ENCODE measurements at regions not wholly inside any gene's neighbourhood (a gene's known extent, or its start where the extent isn't known, plus 50 kb on each side); places are given as distances from the start of the nearest gene placed in this dataset.

DNA sequence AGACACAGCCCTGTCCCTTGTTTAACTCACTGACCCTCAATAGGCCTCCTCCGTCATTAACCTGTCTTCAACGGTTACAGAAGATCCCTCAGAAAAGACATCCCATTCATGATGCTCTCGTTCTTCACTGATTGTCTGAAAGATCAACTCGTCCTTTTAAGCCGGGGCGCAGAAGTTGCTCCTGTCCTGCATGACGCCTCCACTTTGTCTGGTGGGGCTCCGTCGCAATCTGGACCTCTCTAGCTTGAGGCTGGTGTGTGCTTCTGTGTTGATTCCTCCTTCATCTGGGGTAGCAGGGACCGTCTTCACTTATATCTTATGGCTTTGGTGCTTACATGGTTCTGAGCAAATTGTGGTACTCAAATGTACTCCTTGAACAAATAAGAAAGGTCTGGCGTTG lies 766.0 kb upstream of the PCDH9 start:
- POLR2A ChIA-PET: no interaction called here
- no peak for TF ChIP-seq CTCF (IDR thresholded peaks at IDR 0.05; ENCODE audit: control extremely low read depth, extremely low read depth, low read depth, missing control alignments)
- no peak for DNase-seq (ENCODE audit: extremely low spot score)
- CTCF ChIA-PET: no interaction called here

DNA sequence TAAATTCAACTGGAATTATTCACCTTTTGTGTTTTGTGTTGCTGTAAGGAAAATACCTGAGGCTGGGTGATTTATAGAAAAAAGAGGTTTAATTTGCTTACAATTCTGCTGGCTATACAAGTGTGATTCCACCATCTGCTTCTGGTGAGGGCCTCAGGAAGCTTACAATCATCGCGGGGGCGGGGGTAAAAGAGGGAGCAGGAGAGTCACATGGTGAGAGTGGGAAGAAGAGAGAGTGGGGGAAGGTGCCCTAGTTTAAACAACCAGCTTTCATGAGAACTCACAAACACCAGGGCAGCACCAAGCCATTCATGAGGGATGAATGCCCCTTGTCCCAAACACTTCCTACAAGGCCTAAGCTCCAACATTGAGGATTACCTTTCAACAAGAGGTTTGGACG lies 760.7 kb upstream of the PCDH9 start:
- DNase-seq (ENCODE audit: extremely low spot score): no peak
- no peak for TF ChIP-seq CTCF (IDR thresholded peaks at IDR 0.05; ENCODE audit: control extremely low read depth, extremely low read depth, low read depth, missing control alignments)
- ChIA-PET CTCF (interaction anchor here (1.4 kb wide), 1 partner anchor 10 kb away, joined by 3 read pairs; no protein-coding TSS in a partner anchor), POLR2A (no interaction called here)

GRCh38 chr13:67986234-67986633 lies 756.1 kb upstream of the PCDH9 start:
- DNase-seq (ENCODE audit: extremely low spot score): no peak
- no peak for TF ChIP-seq CTCF (IDR thresholded peaks at IDR 0.05; ENCODE audit: control extremely low read depth, extremely low read depth, low read depth, missing control alignments)
- ChIA-PET CTCF (interaction anchor here (1.1 kb wide), 1 partner anchor 11 kb away, joined by 3 read pairs; no protein-coding TSS in a partner anchor), POLR2A (no interaction called here)

DNA sequence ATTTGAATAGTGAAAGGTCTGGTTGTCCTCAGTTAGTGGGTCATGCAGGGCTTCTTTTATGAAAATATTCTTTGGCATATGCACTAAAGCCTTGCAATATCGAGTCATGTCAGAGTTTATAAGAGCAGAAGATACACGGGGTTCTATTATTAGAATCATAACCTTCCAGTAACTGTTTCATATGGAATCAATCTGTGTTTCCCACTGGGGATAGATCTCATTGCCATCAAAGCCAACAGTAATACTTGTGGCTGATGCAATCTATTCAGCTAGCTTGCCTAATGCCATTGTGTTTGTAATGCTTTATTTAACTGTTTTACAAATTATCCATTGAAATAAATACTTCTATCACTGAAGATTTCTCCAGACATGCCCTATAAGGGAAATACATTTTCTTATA lies 746.9 kb upstream of the PCDH9 start:
- no peak for TF ChIP-seq CTCF (IDR thresholded peaks at IDR 0.05; ENCODE audit: control extremely low read depth, extremely low read depth, low read depth, missing control alignments)
- POLR2A ChIA-PET: no interaction called here
- no peak for DNase-seq (ENCODE audit: extremely low spot score)
- CTCF ChIA-PET: no interaction called here

GRCh38 chr13:67971291-67971690 lies 741.2 kb upstream of the PCDH9 start:
- POLR2A ChIA-PET: interaction anchor here (0.5 kb wide), 1 partner anchor 201 kb away, joined by 3 read pairs; no protein-coding TSS in a partner anchor
- CTCF ChIA-PET: interaction anchor here (0.9 kb wide), 1 partner anchor 9 kb away, joined by 3 read pairs; no protein-coding TSS in a partner anchor
- no peak for DNase-seq (ENCODE audit: extremely low spot score)
- TF ChIP-seq CTCF (IDR thresholded peaks at IDR 0.05; ENCODE audit: control extremely low read depth, extremely low read depth, low read depth, missing control alignments): no peak

DNA sequence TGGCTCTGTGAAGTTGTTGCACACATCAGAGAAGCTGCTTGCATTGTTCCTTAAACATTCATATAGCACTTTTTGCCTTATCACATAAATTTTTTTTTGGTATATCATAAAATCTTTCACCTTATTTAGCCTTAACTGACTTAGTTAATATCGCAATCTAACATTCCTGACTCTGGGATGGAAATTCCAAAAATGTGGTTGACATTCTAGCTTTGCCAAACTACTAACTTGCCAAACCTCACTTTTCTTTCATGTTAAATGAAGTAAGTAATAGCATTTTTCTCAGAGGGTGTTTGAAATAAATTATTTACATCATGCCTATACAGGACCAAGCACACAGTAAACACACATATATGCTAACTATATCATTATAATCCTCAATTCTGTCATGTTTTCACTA lies 736.9 kb upstream of the PCDH9 start:
- DNase-seq (ENCODE audit: extremely low spot score): no peak
- CTCF ChIA-PET: no interaction called here
- no peak for TF ChIP-seq CTCF (IDR thresholded peaks at IDR 0.05; ENCODE audit: control extremely low read depth, extremely low read depth, low read depth, missing control alignments)
- POLR2A ChIA-PET: no interaction called here

- ChIA-PET POLR2A (no interaction called here), CTCF (no interaction called here)
- TF ChIP-seq CTCF (IDR thresholded peaks at IDR 0.05; ENCODE audit: control extremely low read depth, extremely low read depth, low read depth, missing control alignments): no peak
- no peak for DNase-seq (ENCODE audit: extremely low spot score)
Observed at GRCh38 chr13:67966065-67966464, 735.9 kb upstream of the PCDH9 start.

Data from GM10248 (cell line).